Activated CD4-positive, alpha-beta T cell treated with anti-CD3 and anti-CD28 coated beads, Interleukin-2, amount 50 U/mL, for 4 hours (primary cell): ENCODE measurements at regions not wholly inside any gene's neighbourhood (a gene's known extent, or its start where the extent isn't known, plus 50 kb on each side); places are given as distances from the start of the nearest gene placed in this dataset.

Source experiments
- DNase-seq, 2 experiments: peaks; one replicate each; pipeline ENCODE4 v3.0.0-alpha.2; 2020

DNA sequence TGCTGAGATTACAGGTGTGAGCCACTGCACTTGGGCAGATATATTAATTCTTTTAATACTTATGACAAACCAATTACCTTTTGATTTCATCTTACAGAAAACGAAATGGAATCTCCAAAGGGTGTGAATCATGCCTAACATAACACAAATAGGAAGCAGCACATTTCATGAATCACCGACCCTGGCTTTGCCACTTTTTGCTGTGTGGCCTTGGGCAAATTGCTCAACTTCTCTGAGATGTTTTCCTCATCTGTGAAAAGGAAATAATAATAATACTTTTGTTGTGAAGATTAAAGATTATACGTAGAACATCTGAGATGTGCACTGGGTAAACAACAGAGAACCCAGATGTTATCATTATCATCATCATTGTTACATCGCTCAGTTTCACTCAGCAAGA is 50.7 kb upstream of the FREM1 start:
- no peak for DNase-seq
